Activated effector memory CD4-positive, alpha-beta T cell treated with anti-CD3 and anti-CD28 coated beads, Interleukin-2, amount 50 U/mL, for 16 hours (primary cell): ENCODE measurements at regions not wholly inside any gene's neighbourhood (a gene's known extent, or its start where the extent isn't known, plus 50 kb on each side); places are given as distances from the start of the nearest gene placed in this dataset.

Experiments used
- DNase-seq: peaks from one replicate; pipeline ENCODE4 v3.0.0-alpha.2; 2020

- no peak for DNase-seq
Measured at GRCh38 chr15:39444735-39445470, 136.0 kb upstream of the THBS1 start.

- DNase-seq = no peak
Measured at GRCh38 chr15:39445931-39446330, 134.9 kb upstream of the THBS1 start.

GRCh38 chr15:39447346-39447745 is 133.5 kb upstream of the THBS1 start:
- DNase-seq = no peak

- no peak for DNase-seq
Measured at GRCh38 chr15:39447881-39448280, 133.0 kb upstream of the THBS1 start.

GRCh38 chr15:39448409-39448808 is 132.5 kb upstream of the THBS1 start:
- no peak for DNase-seq

- DNase-seq = no peak
Measured at GRCh38 chr15:39451121-39451688, 129.7 kb upstream of the THBS1 start.

- no peak for DNase-seq
Measured at GRCh38 chr15:39451871-39452270, 129.0 kb upstream of the THBS1 start.

GRCh38 chr15:39453620-39454019 is 127.3 kb upstream of the THBS1 start:
- no peak for DNase-seq

GRCh38 chr15:39454189-39454986 is 126.5 kb upstream of the THBS1 start:
- DNase-seq = no peak

- DNase-seq = no peak
Measured at GRCh38 chr15:39455471-39455991, 125.3 kb upstream of the THBS1 start.

GRCh38 chr15:39456159-39456558 is 124.7 kb upstream of the THBS1 start:
- DNase-seq = no peak

GRCh38 chr15:39456582-39457330 is 124.1 kb upstream of the THBS1 start:
- DNase-seq = no peak

GRCh38 chr15:39458131-39458530 is 122.7 kb upstream of the THBS1 start:
- DNase-seq = no peak

GRCh38 chr15:39459548-39459947 is 121.3 kb upstream of the THBS1 start:
- no peak for DNase-seq

GRCh38 chr15:39460748-39461147 is 120.1 kb upstream of the THBS1 start:
- DNase-seq = no peak

GRCh38 chr15:39461536-39462130 is 119.2 kb upstream of the THBS1 start:
- no peak for DNase-seq

GRCh38 chr15:39462691-39463090 is 118.2 kb upstream of the THBS1 start:
- no peak for DNase-seq

- DNase-seq = no peak
Measured at GRCh38 chr15:39465843-39466749, 114.8 kb upstream of the THBS1 start.

GRCh38 chr15:39466750-39467105 is 114.2 kb upstream of the THBS1 start:
- no peak for DNase-seq

- no peak for DNase-seq
Measured at GRCh38 chr15:39468331-39468730, 112.5 kb upstream of the THBS1 start.

GRCh38 chr15:39468828-39469227 is 112.1 kb upstream of the THBS1 start:
- DNase-seq = no peak
